Stimulated activated effector memory CD8-positive, alpha-beta T cell treated with anti-CD3 and anti-CD28 coated beads, Interleukin-12 subunit alpha, Interleukin-12 subunit beta, amount 100 ng/mL, for 72 hours (primary cell): ENCODE measurements at regions not wholly inside any gene's neighbourhood (a gene's known extent, or its start where the extent isn't known, plus 50 kb on each side); places are given as distances from the start of the nearest gene placed in this dataset.
"Not testable (repeated sequence)": the region's sequence is repeated elsewhere in the genome, so short reads cannot be mapped to it uniquely, and the experiment has no call there.

Experiments
- ATAC-seq: fragments of 150-1000 bp; cut with Tn5 transposase; 2 replicates; pipeline ENCODE4 v1.10.0; 2021
- DNase-seq, 2 donors: peaks; one replicate each; pipeline ENCODE4 v3.0.0; 2021 to 2022; ENCODE audit warnings: low spot score in 2 of 2
- H3K27ac Mint-ChIP-seq: one replicate; pipeline ENCODE4 v1.8.0; 2022; ENCODE audit warnings: mild to moderate bottlenecking, mixed read lengths
- H3K36me3 Mint-ChIP-seq: one replicate; pipeline ENCODE4 v1.8.0; 2022; ENCODE audit warnings: mild to moderate bottlenecking, mixed read lengths
- H3K4me1 Mint-ChIP-seq: one replicate; pipeline ENCODE4 v1.8.0; 2022; ENCODE audit warnings: mixed read lengths
- H3K4me3 Mint-ChIP-seq: one replicate; pipeline ENCODE4 v1.8.0; 2022; ENCODE audit warnings: mild to moderate bottlenecking, mixed read lengths
- H3K9me3 Mint-ChIP-seq: one replicate; pipeline ENCODE4 v1.8.0; 2022; ENCODE audit warnings: mixed read lengths

DNA sequence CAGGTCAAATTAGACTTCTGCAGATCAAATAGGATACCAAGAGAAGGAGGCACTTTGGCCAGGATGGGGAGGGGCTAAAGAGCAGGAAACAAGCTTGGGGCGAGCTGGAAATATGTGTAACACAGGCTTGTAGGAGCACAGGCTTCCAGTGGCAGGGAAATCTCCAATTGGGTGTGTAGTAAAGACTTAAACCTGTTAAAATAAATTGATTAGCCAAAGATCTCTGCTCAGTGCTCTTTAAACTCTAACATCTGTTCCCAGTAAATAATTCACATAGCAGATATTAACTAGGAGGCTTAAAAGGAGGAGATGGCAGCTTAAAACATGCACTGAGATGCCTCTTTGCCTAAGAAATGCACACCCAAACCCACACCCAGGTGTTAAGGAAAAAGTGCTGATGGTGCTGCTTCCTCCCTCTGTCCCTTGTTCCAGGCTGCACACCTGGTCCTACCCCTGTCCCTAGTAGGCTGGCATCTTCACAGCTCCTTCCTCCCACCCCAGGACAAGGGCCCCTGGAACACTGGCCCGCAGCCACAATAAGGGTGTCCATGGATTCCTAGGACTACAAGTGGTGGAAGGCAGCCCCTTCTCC, 93.5 kb upstream of the MLN start:
- no peak for ATAC-seq
- Mint-ChIP-seq H3K4me1 (peaks cover 41% of the 10 kb centered on the region), H3K36me3 (no peaks in the 10 kb centered on the region), H3K9me3 (no peaks in the 10 kb centered on the region), H3K27ac (no peak overlapping the region), H3K4me3 (no peak overlapping the region)
- no peak for DNase-seq

DNA sequence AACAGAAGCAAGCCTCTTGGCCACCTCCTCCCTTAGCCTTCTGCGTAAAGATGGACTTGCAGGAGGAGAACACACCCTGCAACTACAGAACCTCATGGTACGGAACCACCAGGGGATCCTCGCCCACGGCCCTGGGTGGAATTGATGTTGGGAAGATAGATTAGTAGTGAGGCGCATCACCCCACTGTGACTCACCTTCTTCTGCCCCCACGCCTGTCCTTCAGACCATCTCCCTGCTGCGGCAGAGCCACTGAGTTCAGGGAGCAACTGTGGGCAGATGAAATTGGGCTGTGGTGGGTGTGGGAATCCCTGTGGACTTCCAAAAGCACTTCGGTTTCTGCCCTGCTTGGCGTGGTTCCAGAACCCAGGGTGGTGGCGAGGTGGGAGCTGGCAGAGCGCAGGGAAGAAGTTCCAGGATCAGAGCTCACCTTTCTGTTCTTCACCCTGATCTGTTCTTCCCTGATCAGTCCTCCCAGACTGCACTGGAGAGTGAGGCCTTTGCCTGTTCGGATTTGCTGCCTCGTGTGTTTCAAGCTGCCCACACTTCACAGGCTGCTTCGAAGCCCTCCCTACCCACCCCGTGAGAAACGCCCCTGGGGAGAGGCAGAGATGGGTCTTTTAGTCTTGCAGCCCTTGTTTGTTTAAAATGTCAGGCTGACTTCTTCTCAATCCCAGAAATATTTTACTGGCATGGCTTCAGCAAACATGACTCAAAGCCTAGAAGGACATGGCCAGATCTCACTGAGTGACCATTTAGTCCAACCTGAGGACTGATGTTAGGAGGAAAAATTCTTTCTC, 92.8 kb upstream of the MLN start:
- no peaks in the 10 kb centered on the region for H3K36me3 Mint-ChIP-seq
- DNase-seq: no peak
- H3K27ac Mint-ChIP-seq: no peak overlapping the region
- ATAC-seq: no peak
- H3K4me1 Mint-ChIP-seq: peaks cover 37% of the 10 kb centered on the region
- H3K9me3 Mint-ChIP-seq: no peaks in the 10 kb centered on the region
- H3K4me3 Mint-ChIP-seq: no peak overlapping the region

DNA sequence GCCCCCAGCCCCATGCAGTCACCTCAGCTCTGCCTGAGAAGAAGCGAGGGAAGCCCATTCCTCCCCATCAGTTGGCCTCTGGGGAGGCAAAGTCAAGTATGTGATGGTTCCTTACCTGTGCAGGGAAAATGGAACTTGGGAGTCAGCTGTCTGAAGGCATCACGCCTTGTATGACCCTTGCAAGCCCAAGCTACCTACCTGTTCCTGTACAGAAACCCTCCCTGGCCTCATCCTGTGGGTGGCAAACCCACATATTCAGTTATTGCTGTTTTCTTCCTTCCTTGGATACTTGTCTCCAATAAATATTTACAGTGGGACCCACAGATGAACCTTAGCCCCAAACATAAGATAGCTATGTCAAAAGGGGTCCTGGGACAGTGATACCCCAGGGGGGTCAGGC, 92.2 kb upstream of the MLN start:
- Mint-ChIP-seq H3K27ac (no peak overlapping the region), H3K4me1 (peaks cover 31% of the 10 kb centered on the region), H3K9me3 (no peaks in the 10 kb centered on the region), H3K36me3 (no peaks in the 10 kb centered on the region), H3K4me3 (no peak overlapping the region)
- no peak for ATAC-seq
- DNase-seq: no peak

- Mint-ChIP-seq H3K27ac (no peak overlapping the region), H3K4me3 (no peak overlapping the region), H3K9me3 (no peaks in the 10 kb centered on the region), H3K36me3 (no peaks in the 10 kb centered on the region), H3K4me1 (peaks cover 27% of the 10 kb centered on the region)
- no peak for DNase-seq
- peak; percentile 54 for ATAC-seq
Observed at GRCh38 chr6:33895296-33895695, 91.5 kb upstream of the MLN start.

DNA sequence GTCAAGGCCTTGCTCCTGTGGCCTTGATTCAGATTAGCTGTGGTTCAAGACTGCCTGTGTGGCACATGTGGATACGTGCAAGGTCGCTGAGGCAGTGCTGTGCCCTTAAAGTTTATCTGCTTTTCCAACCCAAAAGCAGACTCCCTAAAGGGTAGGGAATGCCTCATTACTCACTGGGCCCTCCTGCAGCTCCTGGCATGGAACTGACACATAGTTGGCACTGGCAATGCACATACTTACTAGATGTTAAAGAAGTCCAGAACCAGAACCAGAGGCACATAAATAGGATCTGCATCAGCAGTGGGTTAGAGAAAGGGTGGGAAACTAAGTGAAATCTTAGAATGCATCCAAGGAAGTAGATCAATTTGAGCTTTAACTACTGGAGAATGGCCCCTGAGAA, 90.6 kb upstream of the MLN start:
- Mint-ChIP-seq H3K27ac (no peak overlapping the region), H3K4me1 (peaks cover 24% of the 10 kb centered on the region), H3K4me3 (no peak overlapping the region), H3K9me3 (no peaks in the 10 kb centered on the region), H3K36me3 (no peaks in the 10 kb centered on the region)
- ATAC-seq (no peak), DNase-seq (no peak)

GRCh38 chr6:33892581-33893346, 89.0 kb upstream of the MLN start:
- no peaks in the 10 kb centered on the region for H3K36me3 Mint-ChIP-seq
- H3K9me3 Mint-ChIP-seq: no peaks in the 10 kb centered on the region
- DNase-seq (no peak), ATAC-seq (no peak)
- H3K4me1 Mint-ChIP-seq: peaks cover 21% of the 10 kb centered on the region
- H3K4me3 Mint-ChIP-seq: no peak overlapping the region
- no peak overlapping the region for H3K27ac Mint-ChIP-seq

- Mint-ChIP-seq H3K4me1 (peaks cover 26% of the 10 kb centered on the region), H3K9me3 (no peaks in the 10 kb centered on the region), H3K36me3 (no peaks in the 10 kb centered on the region), H3K4me3 (no peak overlapping the region), H3K27ac (no peak overlapping the region)
- ATAC-seq (no peak), DNase-seq (no peak)
Observed at GRCh38 chr6:33888664-33889200, 84.9 kb upstream of the MLN start.

DNA sequence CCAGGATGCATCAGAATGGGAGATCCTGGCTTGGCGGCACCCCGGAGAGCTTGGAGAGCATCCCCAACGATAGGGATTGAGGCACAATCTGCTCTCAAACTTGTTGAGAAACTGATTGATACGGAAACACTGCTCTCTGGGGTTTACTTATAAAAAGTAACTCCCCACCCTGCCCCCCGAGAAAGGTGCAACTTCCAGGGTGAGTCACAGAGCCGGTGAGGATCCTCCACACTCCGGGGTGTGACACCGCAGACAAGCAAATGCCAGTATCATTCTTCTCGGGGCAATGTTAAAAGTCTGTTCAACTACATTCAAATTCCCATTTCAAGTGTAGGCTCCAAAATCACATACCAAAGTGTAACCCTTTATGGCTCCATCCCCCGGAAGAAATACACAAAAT, 84.4 kb upstream of the MLN start:
- H3K27ac Mint-ChIP-seq: no peak overlapping the region
- H3K9me3 Mint-ChIP-seq: no peaks in the 10 kb centered on the region
- no peak for ATAC-seq
- H3K4me3 Mint-ChIP-seq: no peak overlapping the region
- DNase-seq: no peak
- H3K4me1 Mint-ChIP-seq: peaks cover 21% of the 10 kb centered on the region
- no peaks in the 10 kb centered on the region for H3K36me3 Mint-ChIP-seq

DNA sequence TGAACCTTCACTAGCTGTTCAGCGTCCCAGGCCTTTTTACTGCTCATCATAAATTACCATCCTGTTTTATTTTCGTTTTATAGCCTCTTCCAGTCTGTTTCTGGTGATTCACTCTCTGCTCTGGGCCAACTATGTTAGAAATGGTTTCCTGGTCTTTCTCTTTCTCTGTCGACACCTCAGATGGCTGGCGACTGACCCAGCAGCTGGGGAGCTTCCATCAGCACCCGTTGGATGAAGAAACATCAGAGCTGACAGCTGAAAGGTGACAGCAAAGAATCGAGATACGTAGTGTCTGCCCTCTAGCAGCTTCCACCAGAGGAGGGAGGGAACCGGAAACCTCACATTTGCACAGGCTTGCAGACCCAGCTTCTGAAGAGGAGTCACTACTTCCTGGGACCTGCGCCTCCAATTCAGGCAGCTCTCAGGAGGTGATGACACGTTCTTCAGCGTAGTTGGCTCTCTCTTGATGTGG, 82.9 kb upstream of the MLN start:
- peak; percentile 83 for ATAC-seq

DNA sequence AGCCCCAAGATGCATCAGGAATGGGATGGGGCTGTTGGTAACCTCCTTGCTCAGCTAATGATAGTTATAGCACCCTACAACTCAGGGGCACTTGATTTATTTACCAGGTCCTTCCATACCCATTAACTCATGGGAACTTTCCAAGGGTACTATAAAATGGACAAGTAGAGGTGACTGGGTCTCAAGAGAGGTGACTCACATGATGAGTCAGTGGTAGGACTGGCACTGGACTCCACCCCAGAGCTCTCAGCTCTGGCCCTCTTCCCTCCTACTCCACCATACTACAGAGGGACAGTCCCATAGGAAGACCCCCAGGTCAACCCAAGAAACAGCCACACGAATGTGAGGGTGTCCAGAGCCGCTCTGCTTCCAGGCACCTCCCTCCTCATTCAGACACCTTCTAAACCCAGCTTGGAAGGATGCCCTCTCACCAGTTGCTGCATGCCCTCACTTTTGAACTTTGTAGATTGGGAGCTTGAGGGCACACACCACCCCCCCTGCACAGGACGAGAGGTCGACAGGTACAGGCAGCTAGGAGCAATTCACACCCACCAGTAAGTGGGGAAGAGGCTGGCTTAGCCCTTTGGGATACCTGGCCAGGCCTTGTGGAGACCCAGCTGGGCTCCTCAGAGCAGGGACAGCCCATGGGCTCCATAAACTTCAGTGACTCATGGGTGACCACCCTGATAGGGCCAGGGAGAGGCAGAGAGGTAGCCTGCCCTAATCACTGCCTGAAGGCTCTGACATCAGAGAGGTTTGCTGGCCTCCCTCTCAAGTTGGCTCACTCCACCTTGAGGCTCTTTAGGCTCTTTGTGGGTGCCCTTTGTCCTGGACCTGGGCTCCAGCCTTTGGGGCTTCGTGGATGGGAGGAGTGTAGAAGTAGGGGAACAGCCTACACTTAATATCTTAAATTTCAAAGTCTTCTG, 81.6 kb upstream of the MLN start:
- no peak for DNase-seq
- Mint-ChIP-seq H3K9me3 (no peaks in the 10 kb centered on the region), H3K4me3 (no peak overlapping the region), H3K36me3 (no peaks in the 10 kb centered on the region), H3K4me1 (peaks cover 21% of the 10 kb centered on the region), H3K27ac (no peak overlapping the region)
- ATAC-seq: peak; percentile 47

More for the DNA sequence above, 82.9 kb upstream of the MLN start:
- H3K36me3 Mint-ChIP-seq: no peaks in the 10 kb centered on the region
- peak overlapping the region; percentile 80 for H3K27ac Mint-ChIP-seq
- peak overlapping the region; percentile 30 for H3K4me3 Mint-ChIP-seq
- DNase-seq: no peak
- H3K4me1 Mint-ChIP-seq: peaks cover 21% of the 10 kb centered on the region
- H3K9me3 Mint-ChIP-seq: no peaks in the 10 kb centered on the region

DNA sequence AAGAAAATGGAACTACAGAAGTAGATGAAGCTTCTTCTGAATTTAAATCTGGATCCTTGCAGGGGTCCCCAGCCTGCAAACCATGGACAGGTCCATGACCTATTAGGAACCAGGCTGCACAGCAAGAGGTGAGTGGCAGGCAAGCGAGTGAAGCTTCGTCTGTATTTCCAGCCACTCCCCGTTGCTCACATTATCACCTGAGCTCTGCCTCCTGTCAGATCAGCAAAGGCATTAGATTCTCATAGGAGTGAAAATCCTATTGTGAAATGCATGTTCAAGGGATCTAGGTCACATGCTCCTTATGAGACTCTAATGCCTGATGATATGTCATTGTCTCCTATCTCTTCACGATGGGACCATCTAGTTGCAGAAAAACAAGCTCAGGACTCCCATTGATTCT, 79.8 kb upstream of the MLN start:
- ATAC-seq, H3K36me3 Mint-ChIP-seq, DNase-seq, H3K9me3 Mint-ChIP-seq, H3K4me3 Mint-ChIP-seq: not testable (repeated sequence)
- H3K27ac Mint-ChIP-seq: peak overlapping the region; percentile 58
- peaks cover 21% of the 10 kb centered on the region for H3K4me1 Mint-ChIP-seq

- Mint-ChIP-seq H3K36me3 (no peaks in the 10 kb centered on the region), H3K4me1 (peaks cover 12% of the 10 kb centered on the region), H3K9me3 (no peaks in the 10 kb centered on the region), H3K4me3 (no peak overlapping the region), H3K27ac (no peak overlapping the region)
- DNase-seq (no peak), ATAC-seq (no peak)
Observed at GRCh38 chr6:33882154-33882553, 78.4 kb upstream of the MLN start.

DNA sequence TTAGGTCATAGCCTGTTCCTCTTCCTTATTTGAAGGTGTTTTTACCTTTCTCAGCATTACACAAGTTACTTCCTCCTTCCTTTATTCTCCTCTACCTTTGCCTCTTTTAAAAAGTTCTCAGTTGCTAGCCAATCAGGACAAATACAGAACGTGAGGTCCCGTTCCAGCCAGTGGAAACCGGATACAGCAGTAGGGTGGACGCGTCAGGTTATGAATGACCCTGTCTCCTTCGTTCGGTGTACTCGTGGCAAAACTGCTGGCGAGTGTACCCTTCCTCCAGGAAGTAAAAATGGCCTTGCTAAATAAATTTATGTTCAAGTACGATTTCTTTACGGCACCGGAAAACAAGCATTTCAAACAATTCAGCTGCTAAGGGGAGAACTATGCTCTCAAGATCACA, 77.0 kb upstream of the MLN start:
- DNase-seq (no peak), ATAC-seq (no peak)
- H3K4me3 Mint-ChIP-seq: no peak overlapping the region
- H3K27ac Mint-ChIP-seq: no peak overlapping the region
- peaks cover 12% of the 10 kb centered on the region for H3K4me1 Mint-ChIP-seq
- H3K9me3 Mint-ChIP-seq: no peaks in the 10 kb centered on the region
- H3K36me3 Mint-ChIP-seq: no peaks in the 10 kb centered on the region

DNA sequence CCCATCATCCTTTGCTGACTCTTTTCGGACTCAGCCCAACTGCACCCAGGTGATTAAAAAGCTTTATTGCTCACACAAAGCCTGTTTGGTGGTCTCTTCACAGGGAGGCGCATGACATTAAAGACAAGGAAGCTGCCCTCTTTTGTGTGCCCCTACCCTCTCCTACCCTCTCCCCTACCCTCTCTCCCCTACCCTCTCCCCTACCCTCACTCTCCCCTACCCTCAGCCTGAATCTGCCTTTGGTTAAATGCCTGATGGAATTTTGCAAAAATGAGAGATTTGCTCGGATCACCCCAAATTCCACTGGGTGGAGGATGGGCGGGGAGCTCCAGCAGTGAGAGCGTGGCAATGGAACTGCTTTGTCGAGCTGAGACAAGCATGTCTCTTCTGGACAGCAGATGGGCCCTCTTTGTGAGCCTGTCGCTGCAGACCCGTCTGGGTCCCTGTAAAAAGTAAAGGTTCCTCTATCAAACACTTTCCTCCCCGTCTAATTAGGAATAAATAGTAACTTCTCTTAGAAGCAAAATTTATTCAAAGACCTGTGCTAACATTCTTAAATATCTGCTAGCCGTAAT, 76.4 kb upstream of the MLN start:
- Mint-ChIP-seq H3K9me3 (no peaks in the 10 kb centered on the region), H3K36me3 (no peaks in the 10 kb centered on the region), H3K27ac (peak overlapping the region; percentile 43), H3K4me3 (no peak overlapping the region), H3K4me1 (peaks cover 12% of the 10 kb centered on the region)
- DNase-seq: no peak
- ATAC-seq: no peak
